ENCODE measurements at regions not wholly inside any gene's neighbourhood (a gene's known extent, or its start where the extent isn't known, plus 50 kb on each side); places are given as distances from the start of the nearest gene placed in this dataset.

DNA sequence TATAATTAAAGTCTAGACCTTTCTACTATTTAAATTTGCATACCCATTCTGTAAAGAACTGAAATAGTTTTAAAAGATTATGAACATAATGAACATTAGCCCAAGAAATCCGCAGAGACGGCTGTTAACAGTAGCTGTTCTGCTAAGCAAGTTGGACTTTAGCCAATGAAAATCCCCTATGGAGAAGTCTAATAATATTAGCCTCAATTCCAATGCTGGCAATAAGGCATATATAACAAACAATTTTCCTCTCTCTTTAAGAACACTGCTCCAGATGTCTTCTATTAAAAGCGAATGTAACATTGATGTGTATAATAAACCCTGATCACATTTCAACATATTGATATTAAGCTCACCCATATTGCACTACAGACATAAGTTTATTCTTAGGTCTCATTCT, 221.3 kb upstream of the KCTD3 start:
- TF ChIP-seq, protein P1, sequence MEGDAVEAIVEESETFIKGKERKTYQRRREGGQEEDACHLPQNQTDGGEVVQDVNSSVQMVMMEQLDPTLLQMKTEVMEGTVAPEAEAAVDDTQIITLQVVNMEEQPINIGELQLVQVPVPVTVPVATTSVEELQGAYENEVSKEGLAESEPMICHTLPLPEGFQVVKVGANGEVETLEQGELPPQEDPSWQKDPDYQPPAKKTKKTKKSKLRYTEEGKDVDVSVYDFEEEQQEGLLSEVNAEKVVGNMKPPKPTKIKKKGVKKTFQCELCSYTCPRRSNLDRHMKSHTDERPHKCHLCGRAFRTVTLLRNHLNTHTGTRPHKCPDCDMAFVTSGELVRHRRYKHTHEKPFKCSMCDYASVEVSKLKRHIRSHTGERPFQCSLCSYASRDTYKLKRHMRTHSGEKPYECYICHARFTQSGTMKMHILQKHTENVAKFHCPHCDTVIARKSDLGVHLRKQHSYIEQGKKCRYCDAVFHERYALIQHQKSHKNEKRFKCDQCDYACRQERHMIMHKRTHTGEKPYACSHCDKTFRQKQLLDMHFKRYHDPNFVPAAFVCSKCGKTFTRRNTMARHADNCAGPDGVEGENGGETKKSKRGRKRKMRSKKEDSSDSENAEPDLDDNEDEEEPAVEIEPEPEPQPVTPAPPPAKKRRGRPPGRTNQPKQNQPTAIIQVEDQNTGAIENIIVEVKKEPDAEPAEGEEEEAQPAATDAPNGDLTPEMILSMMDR (IDR thresholded peaks at IDR 0.05) = no peak
- TF ChIP-seq POLR2A (IDR thresholded peaks at IDR 0.05) = no peak
- no peak for TF ChIP-seq POLR2AphosphoS5 (IDR thresholded peaks at IDR 0.05)

Measured in transverse colon (tissue), 4 donors.